Lower lobe of right lung (tissue), 2 donors: ENCODE measurements at regions not wholly inside any gene's neighbourhood (a gene's known extent, or its start where the extent isn't known, plus 50 kb on each side); places are given as distances from the start of the nearest gene placed in this dataset.
A peak's percentile ranks its signal among the peaks of the same experiment; 100 is the strongest.

ENCODE experiments used
- ATAC-seq, 2 donors: fragments of 200-7000 bp; cut with Tn5 transposase; one replicate each; pipeline ENCODE4 v1.9.1; 2020 to 2022; ENCODE audit warnings: mild to moderate bottlenecking in 2 of 2, moderate library complexity in 2 of 2
- DNase-seq: peaks from one replicate; pipeline ENCODE4 v3.0.0-alpha.2; 2020
- H3K27ac ChIP-seq: fragments of 200-600 bp; one replicate; pipeline ENCODE4 v1.8.0; 2022
- H3K27me3 ChIP-seq: fragments of 200-600 bp; one replicate; pipeline ENCODE4 v1.8.0; 2022; ENCODE audit warnings: low read depth
- H3K36me3 ChIP-seq: fragments of 200-600 bp; one replicate; pipeline ENCODE4 v1.8.0; 2022; ENCODE audit warnings: mild to moderate bottlenecking
- H3K4me1 ChIP-seq: fragments of 200-600 bp; one replicate; pipeline ENCODE4 v1.8.0; 2022
- H3K4me3 ChIP-seq: fragments of 200-600 bp; one replicate; pipeline ENCODE4 v1.8.0; 2022; ENCODE audit warnings: mild to moderate bottlenecking
- H3K9me3 ChIP-seq: fragments of 200-600 bp; one replicate; pipeline ENCODE4 v1.8.0; 2022
- CTCF ChIP-seq: fragments of 200-600 bp; IDR thresholded peaks from one replicate; pipeline ENCODE4 v1.8.0; 2022; ENCODE audit warnings: antibody characterized with exemption, mild to moderate bottlenecking
- intact Hi-C: fragments of 100-400 bp; cut with DNase I; formaldehyde crosslinking; loops from one replicate; pipeline ENCODE4 v1.11.0; 2022
- donor health status: DM: no; HTN: yes; CAD: no; lungs with severe emphysema.

- peaks cover 5% of the 10 kb centered on the region for H3K4me1 ChIP-seq
- H3K4me3 ChIP-seq: no peak overlapping the region
- H3K36me3 ChIP-seq: no peaks in the 10 kb centered on the region
- H3K27me3 ChIP-seq: no peaks in the 10 kb centered on the region
- intact Hi-C loops: no loop called here
- DNase-seq (no peak), ATAC-seq (peak in 1 of 2 donors; percentile 25)
- no peak overlapping the region for H3K27ac ChIP-seq
- TF ChIP-seq CTCF: no peak
- no peaks in the 10 kb centered on the region for H3K9me3 ChIP-seq
These were observed 203.5 kb upstream of the TWIST2 start for GRCh38 chr2:238644095-238645081.

GRCh38 chr2:238645095-238645494 is 202.8 kb upstream of the TWIST2 start:
- H3K36me3 ChIP-seq: no peaks in the 10 kb centered on the region
- H3K9me3 ChIP-seq: no peaks in the 10 kb centered on the region
- ATAC-seq: no peak
- no peak for DNase-seq
- intact Hi-C loops: no loop called here
- no peak overlapping the region for H3K27ac ChIP-seq
- no peaks in the 10 kb centered on the region for H3K27me3 ChIP-seq
- H3K4me1 ChIP-seq: peaks cover 5% of the 10 kb centered on the region
- H3K4me3 ChIP-seq: no peak overlapping the region
- TF ChIP-seq CTCF: no peak

GRCh38 chr2:238645716-238646115 is 202.2 kb upstream of the TWIST2 start:
- no peaks in the 10 kb centered on the region for H3K9me3 ChIP-seq
- no peak for TF ChIP-seq CTCF
- H3K4me1 ChIP-seq: peaks cover 5% of the 10 kb centered on the region
- DNase-seq (no peak), ATAC-seq (peak in 1 of 2 donors; percentile 74)
- H3K27ac ChIP-seq: no peak overlapping the region
- no peaks in the 10 kb centered on the region for H3K27me3 ChIP-seq
- no peaks in the 10 kb centered on the region for H3K36me3 ChIP-seq
- H3K4me3 ChIP-seq: no peak overlapping the region
- intact Hi-C loops: no loop called here

- TF ChIP-seq CTCF: no peak
- Histone ChIP-seq H3K4me1 (peaks cover 5% of the 10 kb centered on the region), H3K36me3 (no peaks in the 10 kb centered on the region), H3K27me3 (no peaks in the 10 kb centered on the region), H3K4me3 (no peak overlapping the region), H3K9me3 (no peaks in the 10 kb centered on the region), H3K27ac (no peak overlapping the region)
- DNase-seq (no peak), ATAC-seq (peak; percentile 57 to 77)
- intact Hi-C loops: no loop called here
These were observed 201.6 kb upstream of the TWIST2 start for GRCh38 chr2:238646281-238646680.

GRCh38 chr2:238646803-238647202 is 201.1 kb upstream of the TWIST2 start:
- H3K36me3 ChIP-seq: no peaks in the 10 kb centered on the region
- peak in 1 of 2 donors; percentile 20 for ATAC-seq
- no peaks in the 10 kb centered on the region for H3K27me3 ChIP-seq
- DNase-seq: no peak
- H3K27ac ChIP-seq: no peak overlapping the region
- no peak overlapping the region for H3K4me3 ChIP-seq
- no peaks in the 10 kb centered on the region for H3K9me3 ChIP-seq
- TF ChIP-seq CTCF: no peak
- intact Hi-C loops: no loop called here
- H3K4me1 ChIP-seq: peaks cover 5% of the 10 kb centered on the region
